ENCODE measurements at regions not wholly inside any gene's neighbourhood (a gene's known extent, or its start where the extent isn't known, plus 50 kb on each side); places are given as distances from the start of the nearest gene placed in this dataset.
"Not testable (repeated sequence)": the region's sequence is repeated elsewhere in the genome, so short reads cannot be mapped to it uniquely, and the experiment has no call there.

- no peak overlapping the region for H3K9ac ChIP-seq
- no peaks in the 10 kb centered on the region for H3K9me3 ChIP-seq (ENCODE audit: low read depth)
- H3K27ac Mint-ChIP-seq = no peak overlapping the region
- H3K9me3 Mint-ChIP-seq = peaks cover 2% of the 10 kb centered on the region
- H3K4me3 Mint-ChIP-seq = no peak overlapping the region
- H3K4me1 Mint-ChIP-seq = peaks cover 15% of the 10 kb centered on the region
- H3K36me3 Mint-ChIP-seq = peaks cover 1% of the 10 kb centered on the region
- no peak overlapping the region for H3K4me2 ChIP-seq
- TF ChIP-seq EZH2phosphoT487 (IDR thresholded peaks at IDR 0.05) (no peak), CTCF (IDR thresholded peaks at IDR 0.05) (peak; percentile 58), EZH2 (IDR thresholded peaks at IDR 0.05) (no peak)
- H3K27me3 Mint-ChIP-seq (ENCODE audit: insufficient read depth, low read depth) = no peaks in the 10 kb centered on the region
- H2AFZ ChIP-seq (replicated peaks) = peak overlapping the region; percentile 30
- peaks cover 18% of the 10 kb centered on the region for H3K4me1 ChIP-seq
- H3K27me3 ChIP-seq = no peaks in the 10 kb centered on the region
- H3K27ac ChIP-seq = no peak overlapping the region
- H4K20me1 ChIP-seq (ENCODE audit: low read depth) = no peaks in the 10 kb centered on the region
- no peaks in the 10 kb centered on the region for H3K79me2 ChIP-seq (ENCODE audit: low read depth)
- no peak overlapping the region for H3K4me3 ChIP-seq
- no peaks in the 10 kb centered on the region for H3K36me3 ChIP-seq
- H3F3A ChIP-seq (ENCODE audit: low read depth) = no peaks in the 10 kb centered on the region
- DNase-seq (ENCODE audit: low spot score) = peak; percentile 31
Observed at GRCh38 chr18:27298214-27298804, 113.2 kb upstream of the CHST9 start.

- not testable (repeated sequence) for H3K4me3 Mint-ChIP-seq; H3K79me2 ChIP-seq (ENCODE audit: low read depth); DNase-seq (ENCODE audit: low spot score); H3K36me3 Mint-ChIP-seq; H3K4me1 Mint-ChIP-seq; H3K27me3 Mint-ChIP-seq (ENCODE audit: insufficient read depth, low read depth); H3K9me3 Mint-ChIP-seq; H3K36me3 ChIP-seq; H4K20me1 ChIP-seq (ENCODE audit: low read depth); H3K4me1 ChIP-seq; H3K27ac Mint-ChIP-seq; H3K4me3 ChIP-seq; H3K9ac ChIP-seq; H3K27ac ChIP-seq; H3K9me3 ChIP-seq (ENCODE audit: low read depth); H3K4me2 ChIP-seq; H3F3A ChIP-seq (ENCODE audit: low read depth); H2AFZ ChIP-seq (replicated peaks); H3K27me3 ChIP-seq
Observed at GRCh38 chr18:27285973-27286562, 101.0 kb upstream of the CHST9 start.

- no peaks in the 10 kb centered on the region for H4K20me1 ChIP-seq (ENCODE audit: low read depth)
- H3K4me2 ChIP-seq = no peak overlapping the region
- no peak overlapping the region for H3K4me3 ChIP-seq
- peaks cover 2% of the 10 kb centered on the region for H3K4me1 Mint-ChIP-seq
- H3K36me3 Mint-ChIP-seq = no peaks in the 10 kb centered on the region
- TF ChIP-seq EZH2phosphoT487 (IDR thresholded peaks at IDR 0.05) (no peak), CTCF (IDR thresholded peaks at IDR 0.05) (no peak), EZH2 (IDR thresholded peaks at IDR 0.05) (no peak)
- peaks cover 3% of the 10 kb centered on the region for H3K27me3 Mint-ChIP-seq (ENCODE audit: insufficient read depth, low read depth)
- H3K9ac ChIP-seq = no peak overlapping the region
- H3K27me3 ChIP-seq = no peaks in the 10 kb centered on the region
- H3K4me3 Mint-ChIP-seq = no peak overlapping the region
- H3K27ac Mint-ChIP-seq = no peak overlapping the region
- no peak for DNase-seq (ENCODE audit: low spot score)
- H3K4me1 ChIP-seq = no peaks in the 10 kb centered on the region
- H3K36me3 ChIP-seq = no peaks in the 10 kb centered on the region
- H3K9me3 Mint-ChIP-seq = peaks cover 3% of the 10 kb centered on the region
- no peaks in the 10 kb centered on the region for H3K79me2 ChIP-seq (ENCODE audit: low read depth)
- no peak overlapping the region for H3K27ac ChIP-seq
- H3F3A ChIP-seq (ENCODE audit: low read depth) = no peaks in the 10 kb centered on the region
- H3K9me3 ChIP-seq (ENCODE audit: low read depth) = no peaks in the 10 kb centered on the region
- no peak overlapping the region for H2AFZ ChIP-seq (replicated peaks)
Observed at GRCh38 chr18:27278131-27278530, 93.0 kb upstream of the CHST9 start.

GRCh38 chr18:27277554-27277953, 92.4 kb upstream of the CHST9 start:
- Histone ChIP-seq H3K4me3 (no peak overlapping the region), H3K4me2 (no peak overlapping the region), H3K36me3 (no peaks in the 10 kb centered on the region), H2AFZ (replicated peaks) (no peak overlapping the region), H3K27ac (no peak overlapping the region), H4K20me1 (ENCODE audit: low read depth) (no peaks in the 10 kb centered on the region), H3K9me3 (ENCODE audit: low read depth) (no peaks in the 10 kb centered on the region), H3K27me3 (no peaks in the 10 kb centered on the region), H3F3A (ENCODE audit: low read depth) (no peaks in the 10 kb centered on the region), H3K79me2 (ENCODE audit: low read depth) (no peaks in the 10 kb centered on the region), H3K4me1 (no peaks in the 10 kb centered on the region), H3K9ac (no peak overlapping the region)
- H3K4me3 Mint-ChIP-seq = no peak overlapping the region
- peaks cover 2% of the 10 kb centered on the region for H3K4me1 Mint-ChIP-seq
- DNase-seq (ENCODE audit: low spot score) = no peak
- H3K36me3 Mint-ChIP-seq = no peaks in the 10 kb centered on the region
- TF ChIP-seq EZH2phosphoT487 (IDR thresholded peaks at IDR 0.05) (no peak), CTCF (IDR thresholded peaks at IDR 0.05) (no peak), EZH2 (IDR thresholded peaks at IDR 0.05) (no peak)
- H3K27me3 Mint-ChIP-seq (ENCODE audit: insufficient read depth, low read depth) = peaks cover 3% of the 10 kb centered on the region
- H3K9me3 Mint-ChIP-seq = peaks cover 3% of the 10 kb centered on the region
- H3K27ac Mint-ChIP-seq = no peak overlapping the region
